PC-3 (cell line): ENCODE measurements at regions not wholly inside any gene's neighbourhood (a gene's known extent, or its start where the extent isn't known, plus 50 kb on each side); places are given as distances from the start of the nearest gene placed in this dataset.
A peak's percentile ranks its signal among the peaks of the same experiment; 100 is the strongest.

Source experiments
- ATAC-seq: fragments of 200-7000 bp; cut with Tn5 transposase; 2 replicates; pipeline ENCODE4 v1.9.1; 2020; ENCODE audit warnings: mild to moderate bottlenecking, moderate library complexity
- BruUV-seq: library from RNA; stranded (reverse); fragments of 400-500 nt; replicated peaks from 2 replicates; lab custom pipeline; 2021; lab: Mats Ljungman, UMichigan
- CTCF ChIA-PET: fragments of 300-600 bp; sonication (Branson Sonifier 250); formaldehyde crosslinking; loops from one replicate; lab custom pipeline; 2022; ENCODE audit warnings: antibody characterized with exemption; lab: Charles Lee
- POLR2A ChIA-PET: fragments of 300-600 bp; sonication (Branson Sonifier 250); formaldehyde crosslinking; loops from one replicate; lab custom pipeline; 2022; ENCODE audit warnings: antibody characterized with exemption; ENCODE audit not compliant: unreplicated experiment; lab: Charles Lee
- DNase-seq: peaks from one replicate; pipeline ENCODE4 v3.0.0-alpha.2; 2015
- H2AFZ ChIP-seq: fragments of 300-600 bp; sonication (generic); 2 replicates; pipeline ENCODE4 v1.6.0; 2016; ENCODE audit warnings: antibody characterized with exemption, low read length
- H3F3A ChIP-seq: fragments of 300-600 bp; sonication (generic); one replicate; pipeline ENCODE4 v1.6.0; 2017; ENCODE audit warnings: antibody characterized with exemption, low read length, control low read depth, mild to moderate bottlenecking; ENCODE audit not compliant: unreplicated experiment
- H3K27ac ChIP-seq: fragments of 300-600 bp; sonication (generic); 2 replicates; pipeline ENCODE4 v1.5.1; 2016; ENCODE audit warnings: mild to moderate bottlenecking, low read length
- H3K27me3 ChIP-seq: fragments of 300-600 bp; sonication (generic); 2 replicates; pipeline ENCODE4 v1.6.1; 2016; ENCODE audit warnings: low read length, mixed read lengths
- H3K36me3 ChIP-seq: fragments of 300-600 bp; sonication (generic); 2 replicates; pipeline ENCODE4 v1.6.1; 2016; ENCODE audit warnings: low read depth, mixed run types, low read length, mixed read lengths
- H3K4me1 ChIP-seq: fragments of 300-600 bp; sonication (generic); 2 replicates; pipeline ENCODE4 v1.5.1; 2016; ENCODE audit warnings: low read length; ENCODE audit not compliant: insufficient read depth
- H3K4me2 ChIP-seq: fragments of 300-600 bp; sonication (generic); 2 replicates; pipeline ENCODE4 v1.6.0; 2016; ENCODE audit warnings: low read length
- H3K4me3 ChIP-seq: fragments of 300-600 bp; sonication (generic); 2 replicates; pipeline ENCODE4 v1.5.1; 2016; ENCODE audit warnings: mild to moderate bottlenecking, low read length, mixed read lengths
- H3K79me2 ChIP-seq: fragments of 300-600 bp; sonication (generic); 2 replicates; pipeline ENCODE4 v1.6.1; 2017; ENCODE audit warnings: low read length, mixed read lengths
- H3K9ac ChIP-seq: fragments of 300-600 bp; sonication (generic); 2 replicates; pipeline ENCODE4 v1.6.0; 2016; ENCODE audit warnings: mild to moderate bottlenecking, low read length
- H3K9me2 ChIP-seq: fragments of 300-600 bp; sonication (generic); replicated peaks from 2 replicates; pipeline ENCODE4 v1.6.1; 2016; ENCODE audit warnings: mixed run types, low read length, mixed read lengths
- H3K9me3 ChIP-seq: fragments of 300-600 bp; sonication (generic); 2 replicates; pipeline ENCODE4 v1.6.1; 2016; ENCODE audit warnings: low read length, mixed read lengths
- H4K20me1 ChIP-seq: fragments of 300-600 bp; sonication (generic); 2 replicates; pipeline ENCODE4 v1.6.1; 2016; ENCODE audit warnings: low read length, mixed read lengths
- EZH2 ChIP-seq: fragments of 300-600 bp; sonication (generic); IDR thresholded peaks from one replicate; pipeline ENCODE4 v1.6.1; 2017; ENCODE audit warnings: antibody characterized with exemption, mild to moderate bottlenecking, low read length; ENCODE audit not compliant: unreplicated experiment
- EZH2phosphoT487 ChIP-seq: fragments of 300-600 bp; sonication (generic); IDR thresholded peaks from 2 replicates; pipeline ENCODE4 v1.6.1; 2018; ENCODE audit warnings: mild to moderate bottlenecking, antibody characterized with exemption, low read length, borderline replicate concordance
- intact Hi-C: fragments of 100-400 bp; cut with micrococcal nuclease; formaldehyde crosslinking; loops from 2 replicates; pipeline ENCODE4 v1.9.0; 2023
- TF ChIP-seq, protein P1 (sequence below): fragments of 300-600 bp; sonication (generic); conservative IDR thresholded peaks from 2 replicates; pipeline ENCODE4 v1.5.1; 2017; ENCODE audit warnings: antibody characterized with exemption, low read depth, mild to moderate bottlenecking, low read length

DNA sequence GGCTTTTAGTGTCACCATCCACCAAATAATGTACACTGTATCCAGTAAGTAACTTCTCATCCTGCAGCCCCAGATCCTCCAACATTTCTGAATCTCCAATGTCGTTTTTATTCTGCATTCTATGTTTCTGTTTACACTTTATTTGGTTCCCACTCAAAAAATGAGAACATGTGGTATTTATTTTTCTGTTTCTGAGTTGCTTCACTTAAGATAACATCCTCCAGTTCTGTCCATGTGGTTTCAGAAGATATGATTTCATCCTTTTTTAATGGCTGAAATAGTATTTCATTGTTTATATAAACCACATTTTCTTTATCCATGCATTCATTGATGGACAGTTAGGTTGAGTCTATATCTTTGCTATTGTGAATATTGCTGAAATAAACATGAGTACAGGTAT, 677.3 kb upstream of the FTMT start:
- BruUV-seq, result no TSS peak
- Histone ChIP-seq H3F3A (no peaks in the 10 kb centered on the region), H3K4me1 (no peaks in the 10 kb centered on the region), H3K9me3 (no peaks in the 10 kb centered on the region), H4K20me1 (no peaks in the 10 kb centered on the region), H3K9me2 (no peaks in the 10 kb centered on the region), H3K27ac (no peak overlapping the region), H3K9ac (no peak overlapping the region), H2AFZ (no peak overlapping the region), H3K36me3 (no peaks in the 10 kb centered on the region), H3K4me3 (no peak overlapping the region), H3K4me2 (no peak overlapping the region), H3K79me2 (no peaks in the 10 kb centered on the region), H3K27me3 (no peaks in the 10 kb centered on the region)
- ChIA-PET POLR2A (no interaction called here), CTCF (no interaction called here)
- DNase-seq (no peak), ATAC-seq (no peak)
- intact Hi-C loops, result no loop called here
- TF ChIP-seq, protein P1, sequence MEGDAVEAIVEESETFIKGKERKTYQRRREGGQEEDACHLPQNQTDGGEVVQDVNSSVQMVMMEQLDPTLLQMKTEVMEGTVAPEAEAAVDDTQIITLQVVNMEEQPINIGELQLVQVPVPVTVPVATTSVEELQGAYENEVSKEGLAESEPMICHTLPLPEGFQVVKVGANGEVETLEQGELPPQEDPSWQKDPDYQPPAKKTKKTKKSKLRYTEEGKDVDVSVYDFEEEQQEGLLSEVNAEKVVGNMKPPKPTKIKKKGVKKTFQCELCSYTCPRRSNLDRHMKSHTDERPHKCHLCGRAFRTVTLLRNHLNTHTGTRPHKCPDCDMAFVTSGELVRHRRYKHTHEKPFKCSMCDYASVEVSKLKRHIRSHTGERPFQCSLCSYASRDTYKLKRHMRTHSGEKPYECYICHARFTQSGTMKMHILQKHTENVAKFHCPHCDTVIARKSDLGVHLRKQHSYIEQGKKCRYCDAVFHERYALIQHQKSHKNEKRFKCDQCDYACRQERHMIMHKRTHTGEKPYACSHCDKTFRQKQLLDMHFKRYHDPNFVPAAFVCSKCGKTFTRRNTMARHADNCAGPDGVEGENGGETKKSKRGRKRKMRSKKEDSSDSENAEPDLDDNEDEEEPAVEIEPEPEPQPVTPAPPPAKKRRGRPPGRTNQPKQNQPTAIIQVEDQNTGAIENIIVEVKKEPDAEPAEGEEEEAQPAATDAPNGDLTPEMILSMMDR, result no peak
- TF ChIP-seq EZH2 (no peak), EZH2phosphoT487 (no peak)

DNA sequence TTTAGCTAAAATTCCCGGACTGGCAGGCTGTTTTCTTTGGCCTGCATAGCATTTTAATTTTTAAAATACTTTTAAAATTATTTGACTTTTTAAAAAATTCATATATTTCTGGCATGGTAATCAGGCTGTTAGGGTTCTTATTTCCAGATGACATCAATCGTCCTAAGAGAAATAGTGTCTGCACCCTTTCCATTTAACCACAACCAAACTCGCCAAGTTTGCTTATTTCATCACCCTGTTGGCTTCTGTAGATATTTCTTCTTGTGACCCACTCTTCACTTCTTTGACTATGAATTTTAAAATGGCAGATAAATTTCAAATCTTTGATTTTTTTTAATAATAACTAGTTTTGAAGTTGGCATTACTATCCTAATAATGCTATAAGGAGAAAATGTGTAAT, 675.7 kb upstream of the FTMT start:
- POLR2A ChIA-PET, result no interaction called here
- no peak overlapping the region for H3K4me2 ChIP-seq
- H3K27ac ChIP-seq, result no peak overlapping the region
- H2AFZ ChIP-seq, result no peak overlapping the region
- no peaks in the 10 kb centered on the region for H3K79me2 ChIP-seq
- intact Hi-C loops, result no loop called here
- TF ChIP-seq EZH2phosphoT487 (no peak), EZH2 (no peak)
- TF ChIP-seq, protein P1, result no peak
- H3K36me3 ChIP-seq, result no peaks in the 10 kb centered on the region
- no TSS peak for BruUV-seq
- H3K27me3 ChIP-seq, result no peaks in the 10 kb centered on the region
- DNase-seq, result no peak
- H3K4me3 ChIP-seq, result no peak overlapping the region
- no peaks in the 10 kb centered on the region for H3F3A ChIP-seq
- no peaks in the 10 kb centered on the region for H4K20me1 ChIP-seq
- CTCF ChIA-PET, result no interaction called here
- no peaks in the 10 kb centered on the region for H3K9me3 ChIP-seq
- no peaks in the 10 kb centered on the region for H3K9me2 ChIP-seq
- H3K9ac ChIP-seq, result no peak overlapping the region
- no peak for ATAC-seq
- no peaks in the 10 kb centered on the region for H3K4me1 ChIP-seq

DNA sequence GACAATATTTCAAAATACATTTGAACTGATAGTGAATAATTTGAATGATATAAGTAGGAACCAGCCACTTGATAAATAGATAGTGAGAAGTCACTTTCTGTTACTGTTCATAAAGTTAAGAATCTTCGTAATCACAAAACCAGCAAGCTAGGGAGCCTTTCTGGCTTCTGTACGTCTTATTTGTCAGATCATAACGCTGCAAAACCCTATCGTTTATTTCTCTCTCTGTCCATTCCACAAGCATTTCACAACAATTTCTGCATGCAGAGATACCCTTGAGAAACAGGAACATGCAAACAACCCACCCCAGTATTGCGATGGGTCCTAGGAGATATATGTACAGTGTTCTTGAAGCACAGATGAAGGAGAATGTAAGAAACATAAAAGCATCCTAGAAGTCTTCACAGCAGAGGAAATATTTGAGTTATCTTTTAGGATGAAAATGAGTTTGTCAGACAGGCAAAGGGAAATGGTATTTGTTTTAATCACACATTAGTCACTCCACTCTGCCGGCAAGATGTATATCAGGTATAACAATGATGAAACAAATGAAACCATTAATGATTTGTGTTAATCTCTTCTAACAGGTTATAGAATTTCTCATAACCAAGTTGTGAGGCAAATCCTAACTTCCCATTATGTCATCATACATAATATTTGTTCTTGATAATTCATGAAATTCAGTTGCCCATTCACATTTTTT, 668.7 kb upstream of the FTMT start:
- H3K4me2 ChIP-seq, result no peak overlapping the region
- ChIA-PET CTCF (no interaction called here), POLR2A (no interaction called here)
- H2AFZ ChIP-seq, result no peak overlapping the region
- no peaks in the 10 kb centered on the region for H3K79me2 ChIP-seq
- BruUV-seq, result no TSS peak
- H3K4me1 ChIP-seq, result no peaks in the 10 kb centered on the region
- no peaks in the 10 kb centered on the region for H3K9me3 ChIP-seq
- ATAC-seq, result peak; percentile 38; the same call in 1 of the 2 replicates
- peak; percentile 2 for DNase-seq
- no peak overlapping the region for H3K4me3 ChIP-seq
- no peaks in the 10 kb centered on the region for H3F3A ChIP-seq
- H3K27ac ChIP-seq, result no peak overlapping the region
- H3K36me3 ChIP-seq, result no peaks in the 10 kb centered on the region
- no peak overlapping the region for H3K9ac ChIP-seq
- H3K27me3 ChIP-seq, result no peaks in the 10 kb centered on the region
- TF ChIP-seq, protein P1, result no peak
- TF ChIP-seq EZH2 (no peak), EZH2phosphoT487 (no peak)
- no peaks in the 10 kb centered on the region for H3K9me2 ChIP-seq
- intact Hi-C loops, result no loop called here
- no peaks in the 10 kb centered on the region for H4K20me1 ChIP-seq
